Pancreas (tissue), 10 donors: ENCODE measurements at regions not wholly inside any gene's neighbourhood (a gene's known extent, or its start where the extent isn't known, plus 50 kb on each side); places are given as distances from the start of the nearest gene placed in this dataset.

Experiments
- ATAC-seq, 4 donors: fragments of 200-7000 bp; cut with Tn5 transposase; one replicate each; pipeline versions ENCODE4 v1.8.0 to v1.9.1; 2020; ENCODE audit warnings: mild to moderate bottlenecking in 4 of 4, moderate library complexity in 4 of 4
- DNase-seq, 6 donors: peaks; one replicate each; pipeline ENCODE4 v3.0.0-alpha.2; 2020
- FAIRE-seq: peaks from 2 replicates; lab custom pipeline; 2012; peaks lifted over from hg19 to GRCh38; lab: Jason Lieb, UNC
- H3K27ac ChIP-seq, 4 donors: fragments of 200-600 bp; sonication (generic); 1 replicate in 3 of 4; 2 replicates in 1 of 4; pipeline versions ENCODE4 v1.5.0 to v1.8.0; 2020
- H3K27me3 ChIP-seq, 4 donors: fragments of 200-600 bp; one replicate each; pipeline ENCODE4 v1.8.0; 2021
- H3K36me3 ChIP-seq, 3 donors: fragments of 200-600 bp; sonication (generic) in 1 of 3; one replicate each; pipeline versions ENCODE4 v1.5.0 to v1.8.0; 2020 to 2021
- H3K4me1 ChIP-seq, 3 donors: fragments of 200-600 bp; one replicate each; pipeline ENCODE4 v1.8.0; 2021
- H3K4me3 ChIP-seq, 4 donors: fragments of 200-600 bp; sonication (generic) in 2 of 4; one replicate each; pipeline versions ENCODE4 v1.5.0 to v1.8.0; 2020 to 2021
- H3K9me3 ChIP-seq, 4 donors: fragments of 200-600 bp; one replicate each; pipeline ENCODE4 v1.8.0; 2021
- CTCF ChIP-seq, 4 donors: fragments of 200-600 bp; sonication (generic) in 3 of 4; IDR thresholded peaks; one replicate each; pipeline versions ENCODE4 v1.5.0 to v1.8.0; 2021; ENCODE audit warnings: antibody characterized with exemption in 4 of 4
- WGBS, 2 donors: extraction: QIAGEN DNeasy Blood & Tissue Kit; methylation state at CpG; one replicate each; pipeline ENCODE4 v1.1.7; 2013; 5-methylcytosine and 5-hydroxymethylcytosine counted together
- intact Hi-C, 3 donors: fragments of 100-400 bp; cut with DNase I; formaldehyde crosslinking; loops; one replicate each; pipeline versions ENCODE4 v1.11.1 to v1.14.2; 2022
- donor health status: healthy with polysubstance abuse.
- donor health status: DM: no; HTN: no; CAD: no; lungs with moderate emphysema.
- donor health status: DM: no; HTN: no; CAD: no.
- donor health status: control.
- donor health status: control.
- donor health status: Bipolar disorder and iron deficiency.
- donor health status: DM: yes; HTN: yes; CAD: no.
- donor health status: DM: no; HTN: no; CAD: no.
- donor health status: DM: no; HTN: no; CAD: no.
- donor health status: DM: yes; HTN: yes; CAD: no.

- no peak for TF ChIP-seq CTCF (IDR thresholded peaks at IDR 0.05)
- H3K27ac ChIP-seq = no peak overlapping the region
- ATAC-seq (no peak), DNase-seq (no peak), FAIRE-seq (no peak)
- peaks cover 10 to 21% (median 10%) of the 10 kb centered on the region in 3 donors for H3K4me1 ChIP-seq
- no peaks in the 10 kb centered on the region for H3K27me3 ChIP-seq
- H3K36me3 ChIP-seq = no peaks in the 10 kb centered on the region
- 85 to 87% methylated on average over 5 of the region's 5 CpGs for WGBS, 2 donors
- no peak overlapping the region for H3K4me3 ChIP-seq
- H3K9me3 ChIP-seq = no peaks in the 10 kb centered on the region
- intact Hi-C loops = no loop called here
Observed at GRCh38 chr1:43043695-43044094, 85.0 kb upstream of the SLC2A1 start.

- Histone ChIP-seq H3K9me3 (no peaks in the 10 kb centered on the region), H3K27ac (no peak overlapping the region), H3K27me3 (no peaks in the 10 kb centered on the region), H3K4me1 (peaks cover 10 to 21% (median 10%) of the 10 kb centered on the region in 3 donors), H3K4me3 (no peak overlapping the region), H3K36me3 (no peaks in the 10 kb centered on the region)
- TF ChIP-seq CTCF (IDR thresholded peaks at IDR 0.05) = no peak
- DNase-seq = no peak
- 92 to 94% methylated on average over 3 of the region's 3 CpGs for WGBS, 2 donors
- FAIRE-seq = no peak
- intact Hi-C loops = no loop called here
- no peak for ATAC-seq
Observed at GRCh38 chr1:43042773-43043457, 84.2 kb upstream of the SLC2A1 start.

DNA sequence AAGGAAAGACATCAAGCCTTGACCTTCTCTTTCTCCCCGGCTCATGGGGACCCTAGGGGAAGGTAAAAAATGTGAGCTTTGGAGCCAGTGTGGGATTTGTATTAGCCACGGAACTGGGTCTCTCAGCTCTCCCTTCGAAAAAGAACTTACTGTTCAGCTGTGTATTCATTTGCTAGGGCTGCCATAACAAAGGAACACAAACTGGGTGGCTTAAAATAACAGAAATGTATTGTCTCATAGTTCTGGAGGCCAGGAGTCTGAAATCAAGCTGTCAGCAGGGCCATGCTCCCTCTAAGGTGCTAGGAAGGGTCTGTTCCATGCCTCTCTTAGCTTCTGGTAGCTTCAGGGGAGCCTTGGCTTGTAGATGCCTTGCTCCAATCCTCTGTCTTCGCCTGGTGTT, 83.5 kb upstream of the SLC2A1 start:
- ATAC-seq (no peak), DNase-seq (no peak), FAIRE-seq (no peak)
- Histone ChIP-seq H3K4me1 (peaks cover 10 to 21% (median 10%) of the 10 kb centered on the region in 3 donors), H3K27ac (no peak overlapping the region), H3K36me3 (no peaks in the 10 kb centered on the region), H3K9me3 (no peaks in the 10 kb centered on the region), H3K4me3 (no peak overlapping the region), H3K27me3 (no peaks in the 10 kb centered on the region)
- 96 to 99% methylated on average over 4 of the region's 4 CpGs for WGBS, 2 donors
- intact Hi-C loops = no loop called here
- TF ChIP-seq CTCF (IDR thresholded peaks at IDR 0.05) = no peak

GRCh38 chr1:43041591-43041990, 82.9 kb upstream of the SLC2A1 start:
- peaks cover 10 to 21% (median 10%) of the 10 kb centered on the region in 3 donors for H3K4me1 ChIP-seq
- no peak for FAIRE-seq
- no peaks in the 10 kb centered on the region for H3K9me3 ChIP-seq
- intact Hi-C loops = no loop called here
- H3K27ac ChIP-seq = no peak overlapping the region
- 86 to 98% methylated on average over 3 of the region's 3 CpGs for WGBS, 2 donors
- no peak for TF ChIP-seq CTCF (IDR thresholded peaks at IDR 0.05)
- H3K4me3 ChIP-seq = no peak overlapping the region
- H3K27me3 ChIP-seq = no peaks in the 10 kb centered on the region
- H3K36me3 ChIP-seq = no peaks in the 10 kb centered on the region
- DNase-seq = no peak
- no peak for ATAC-seq
